T-helper 22 cell (primary cell): ENCODE measurements at regions not wholly inside any gene's neighbourhood (a gene's known extent, or its start where the extent isn't known, plus 50 kb on each side); places are given as distances from the start of the nearest gene placed in this dataset.
"Not testable (repeated sequence)": the region's sequence is repeated elsewhere in the genome, so short reads cannot be mapped to it uniquely, and the experiment has no call there.

Source experiments
- DNase-seq: peaks from one replicate; pipeline ENCODE4 v3.0.0-alpha.2; 2020; ENCODE audit warnings: low read depth

DNA sequence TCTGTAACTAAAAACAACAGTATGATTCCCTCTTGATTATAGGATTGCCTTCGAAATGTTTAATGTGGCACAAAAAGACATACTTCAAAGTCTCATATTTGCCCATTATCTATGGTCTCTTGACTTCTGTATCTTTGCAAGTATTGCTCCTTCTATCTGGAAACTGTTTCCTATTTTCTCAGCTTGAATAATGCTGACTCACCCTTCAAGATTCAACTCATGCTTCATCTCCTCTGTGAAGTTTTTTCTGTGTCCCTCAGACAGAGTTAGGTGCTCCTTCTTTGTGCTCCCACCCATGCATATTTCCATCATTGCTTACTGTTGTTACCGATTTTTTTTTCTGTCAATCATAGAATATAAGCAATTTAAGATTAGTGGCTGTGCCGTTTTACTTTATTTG, 192.8 kb upstream of the ROBO1 start:
- DNase-seq = no peak

DNA sequence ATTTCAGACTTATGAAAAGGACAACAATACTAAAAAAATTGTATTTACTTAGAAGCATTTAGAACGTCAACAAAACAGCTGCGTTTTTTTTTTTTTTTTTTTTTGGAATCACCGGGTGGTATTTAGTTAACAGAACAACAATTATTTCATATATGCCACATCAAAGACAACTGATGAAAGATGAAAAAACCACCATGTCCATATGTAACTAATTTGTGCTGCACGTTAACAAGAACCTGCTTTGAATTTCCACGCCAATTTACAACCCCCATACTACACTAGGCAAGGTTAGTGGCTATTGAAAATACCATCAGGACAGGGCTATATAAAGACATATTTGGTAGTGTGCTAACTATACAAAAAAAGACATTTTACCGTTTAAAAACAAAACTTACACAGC, 189.3 kb upstream of the ROBO1 start:
- DNase-seq = no peak

DNA sequence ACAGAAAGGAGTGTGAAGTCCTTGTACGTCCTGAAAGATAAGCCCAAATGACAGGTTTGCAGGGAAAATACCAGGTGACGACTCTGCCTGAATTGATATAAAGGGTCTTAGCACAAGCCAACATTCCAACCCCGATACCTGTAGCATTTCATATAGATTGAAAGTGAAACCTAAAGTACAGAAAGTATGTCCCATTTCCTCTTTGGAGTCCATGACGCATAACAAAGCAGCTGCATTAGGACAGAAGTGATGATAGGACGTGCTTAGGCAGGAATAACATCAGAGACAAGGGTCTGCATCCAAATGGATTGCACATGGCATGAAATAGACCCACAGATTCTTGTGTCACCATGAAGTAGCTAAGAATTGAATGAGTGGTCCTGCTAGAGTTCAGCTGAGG, 187.0 kb upstream of the ROBO1 start:
- DNase-seq = no peak

DNA sequence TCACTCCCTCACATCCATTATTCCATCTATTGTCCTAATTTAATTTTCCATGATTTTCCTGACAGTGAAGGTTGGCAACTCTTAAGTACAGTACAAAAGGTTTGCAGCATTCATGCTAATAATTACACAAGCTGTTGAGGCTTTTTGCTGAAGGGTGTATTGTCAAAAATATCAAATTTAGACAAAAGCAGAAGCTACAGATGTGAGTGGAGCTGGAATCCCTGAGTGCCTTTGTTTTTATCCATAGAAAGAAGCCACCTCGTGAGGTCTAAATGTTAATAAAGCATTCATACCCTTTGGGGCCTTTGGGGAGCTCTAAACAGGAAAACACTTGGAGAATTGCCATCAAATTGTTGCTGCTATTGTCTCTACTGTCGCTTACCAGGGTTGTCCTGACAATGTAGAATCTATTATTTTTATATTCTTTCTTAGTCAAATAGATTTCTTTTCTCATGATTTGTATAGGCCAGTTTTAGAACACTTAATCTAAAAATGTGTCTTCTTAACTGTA, 185.8 kb upstream of the ROBO1 start:
- no peak for DNase-seq

DNA sequence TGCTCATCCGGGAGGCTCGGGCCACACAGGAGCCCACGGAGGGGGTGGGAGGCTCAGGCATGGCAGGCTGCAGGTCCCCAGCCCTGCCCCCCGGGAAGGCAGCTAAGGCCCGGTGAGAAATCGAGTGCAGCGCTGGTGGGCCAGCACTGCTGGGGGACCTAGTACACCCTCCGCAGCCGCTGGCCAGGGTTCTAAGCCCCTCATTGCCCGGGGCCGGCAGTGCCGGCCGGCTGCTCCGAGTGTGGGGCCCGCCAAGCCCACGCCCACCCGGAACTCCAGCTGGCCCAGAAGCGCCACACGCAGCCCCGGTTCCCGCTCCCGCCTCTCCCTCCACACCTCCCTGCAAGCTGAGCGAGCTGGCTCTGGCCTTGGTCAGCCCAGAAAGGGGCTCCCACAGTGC, 183.6 kb upstream of the ROBO1 start:
- not testable (repeated sequence) for DNase-seq

DNA sequence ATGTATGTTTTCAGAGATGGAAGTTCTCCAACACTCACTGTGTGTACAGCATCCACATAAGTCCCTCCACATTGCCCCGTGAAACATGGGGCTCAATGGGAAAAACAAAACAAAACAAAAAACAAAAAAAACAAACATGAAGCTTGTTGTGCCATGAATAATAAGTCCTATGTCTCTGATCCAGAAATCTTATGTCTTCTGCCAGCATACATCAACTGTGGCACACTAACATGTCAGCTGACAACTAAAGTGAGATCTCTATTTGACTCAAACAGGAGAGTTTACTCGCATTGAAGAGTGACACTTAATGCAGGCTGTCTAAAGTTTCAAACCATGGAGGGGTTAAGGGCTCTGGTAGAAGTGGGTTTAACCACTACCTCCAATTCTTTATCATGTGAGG, 180.2 kb upstream of the ROBO1 start:
- DNase-seq = no peak

DNA sequence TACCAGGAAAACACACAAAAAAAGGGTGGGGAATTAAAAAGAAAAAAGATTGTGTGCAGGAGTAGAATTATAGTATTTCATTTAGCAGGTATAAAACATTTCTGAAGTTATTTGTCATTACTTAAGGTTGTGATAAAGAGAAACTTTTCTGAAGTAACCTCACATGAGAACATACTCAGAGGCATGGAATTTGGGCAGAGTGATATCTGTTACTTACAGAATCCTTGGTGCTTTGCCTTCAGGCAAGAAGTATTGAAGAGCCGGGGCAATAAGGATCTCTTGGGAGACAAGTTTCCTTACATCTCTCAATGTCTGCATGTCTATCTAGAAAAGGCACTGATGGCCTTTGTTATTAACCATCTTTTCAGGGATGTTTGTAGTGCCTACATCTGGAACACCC, 179.7 kb upstream of the ROBO1 start:
- no peak for DNase-seq

DNA sequence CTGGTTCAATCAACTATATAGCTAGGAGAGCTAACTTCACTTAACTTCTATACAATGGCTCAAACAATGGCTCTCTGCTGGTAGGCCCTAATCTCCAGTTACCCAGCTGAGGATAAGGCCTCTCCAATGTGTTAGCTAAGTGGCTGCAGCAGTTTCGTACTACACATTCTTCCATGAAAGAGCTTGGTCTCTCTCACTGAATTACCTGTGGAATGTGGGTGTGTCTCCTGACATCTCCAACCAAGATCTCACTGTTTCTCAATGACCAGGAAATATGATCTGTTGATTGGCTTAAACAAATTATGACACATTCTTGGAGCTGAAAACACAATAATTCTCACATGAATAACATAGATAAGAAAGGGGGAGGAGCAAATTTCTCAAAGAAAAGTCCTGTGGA, 169.8 kb upstream of the ROBO1 start:
- DNase-seq = no peak

DNA sequence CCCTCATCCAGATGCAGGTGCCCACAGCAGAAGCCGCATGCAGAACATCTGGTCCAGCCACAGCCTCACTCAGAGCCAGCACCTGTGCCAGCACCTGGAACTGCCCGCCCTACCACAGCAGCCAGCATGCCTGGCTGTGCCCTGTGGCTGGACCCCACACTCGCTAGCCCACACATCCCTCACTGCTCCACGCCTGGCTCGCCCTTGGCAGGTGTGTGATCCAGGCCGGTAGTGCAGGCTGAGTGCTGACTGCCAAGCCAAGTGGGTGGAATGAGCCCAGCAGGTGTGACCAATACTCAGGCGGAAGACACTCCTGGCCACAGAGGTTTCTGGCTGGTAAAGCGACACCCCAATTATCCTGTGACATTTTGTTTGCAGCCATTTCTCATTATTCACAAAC, 162.4 kb upstream of the ROBO1 start:
- DNase-seq = no peak

DNA sequence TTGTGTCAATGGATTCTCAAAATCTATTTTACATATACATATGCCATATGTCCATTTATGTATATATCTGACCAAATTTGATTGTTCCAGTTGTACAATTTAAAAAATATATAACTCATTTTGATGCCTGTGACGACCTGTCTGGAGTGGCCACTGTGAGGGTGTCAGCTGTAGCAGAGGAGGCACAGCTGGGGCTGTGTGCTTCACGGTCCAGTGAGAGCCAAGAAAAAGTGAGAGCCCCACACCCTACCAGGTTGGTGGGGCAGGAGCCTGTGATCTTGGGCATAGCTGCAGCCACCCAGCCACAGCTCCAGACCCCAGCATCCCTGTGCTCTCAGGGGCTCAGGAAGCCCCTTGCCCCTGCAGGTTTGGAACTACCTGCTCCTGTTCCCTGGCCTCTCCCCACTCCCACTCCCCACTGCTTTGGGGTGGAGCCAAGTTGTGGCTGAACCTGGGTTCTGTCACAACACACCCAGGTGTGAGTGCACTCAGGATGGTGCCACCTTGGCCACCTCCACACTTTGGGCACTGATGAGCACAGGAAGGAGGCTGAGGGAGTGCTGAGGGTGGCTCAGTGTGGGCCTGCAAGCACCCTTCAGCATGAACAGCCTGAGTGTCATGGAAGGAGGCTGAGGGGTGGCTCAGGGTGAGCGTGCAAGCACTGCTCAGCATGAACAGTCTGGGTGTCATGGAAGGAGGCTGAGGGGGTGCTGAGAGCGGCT, 161.1 kb upstream of the ROBO1 start:
- DNase-seq = no peak

DNA sequence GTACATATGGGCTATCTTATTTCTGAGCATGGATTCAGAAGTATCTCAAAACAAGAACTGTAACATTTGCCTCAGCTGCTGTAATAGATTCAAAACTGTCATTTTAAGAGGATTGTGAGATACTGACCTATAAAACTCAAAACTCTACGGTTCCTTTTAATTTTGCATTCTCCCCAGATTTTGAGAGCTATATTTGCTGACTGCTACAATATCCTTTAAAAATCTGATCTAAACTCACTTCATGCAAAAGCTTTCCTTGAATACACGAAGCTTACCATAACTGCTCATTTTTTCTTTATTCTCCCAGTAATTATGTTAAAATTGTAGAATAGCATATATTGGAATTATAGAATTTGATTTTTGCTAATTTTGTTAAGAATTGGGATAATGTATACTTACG, 158.7 kb upstream of the ROBO1 start:
- DNase-seq = no peak

DNA sequence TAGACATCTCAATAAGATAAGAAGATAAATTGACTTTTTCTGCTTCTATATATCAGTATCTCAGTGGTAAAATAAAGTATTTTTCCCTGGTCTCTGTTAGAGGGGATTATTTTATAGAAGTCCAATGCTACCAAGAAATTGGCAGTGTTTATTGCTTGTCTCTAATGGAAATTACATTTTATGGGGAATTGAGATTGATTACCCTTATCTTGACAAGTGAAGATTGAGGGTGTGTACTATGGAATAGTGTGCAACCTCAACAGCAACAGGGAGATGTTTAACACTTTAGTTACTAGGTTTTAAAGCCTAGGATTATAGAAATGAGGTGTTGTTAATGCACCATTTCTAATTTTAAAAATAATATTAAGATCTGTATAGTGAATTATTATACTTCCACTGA, 154.8 kb upstream of the ROBO1 start:
- no peak for DNase-seq

DNA sequence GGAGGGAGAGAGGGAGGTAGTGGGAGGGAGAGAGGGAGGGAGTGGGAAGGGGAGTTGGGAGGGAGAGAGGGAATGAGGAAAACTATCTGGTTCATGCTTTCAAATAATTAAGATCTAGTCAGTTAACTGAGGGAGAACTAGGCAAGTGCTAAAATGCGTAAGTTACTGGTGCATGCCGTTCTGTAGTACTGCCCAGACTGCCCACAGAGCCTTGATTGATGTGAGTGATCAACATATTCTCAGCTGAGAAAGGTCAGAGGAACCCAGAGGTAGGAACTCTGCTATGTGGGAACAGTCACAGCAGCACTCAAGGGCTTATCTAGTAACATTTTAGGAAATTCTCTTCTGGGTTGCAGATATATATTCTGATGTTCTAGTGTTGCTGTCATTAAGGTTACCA, 149.8 kb upstream of the ROBO1 start:
- no peak for DNase-seq

DNA sequence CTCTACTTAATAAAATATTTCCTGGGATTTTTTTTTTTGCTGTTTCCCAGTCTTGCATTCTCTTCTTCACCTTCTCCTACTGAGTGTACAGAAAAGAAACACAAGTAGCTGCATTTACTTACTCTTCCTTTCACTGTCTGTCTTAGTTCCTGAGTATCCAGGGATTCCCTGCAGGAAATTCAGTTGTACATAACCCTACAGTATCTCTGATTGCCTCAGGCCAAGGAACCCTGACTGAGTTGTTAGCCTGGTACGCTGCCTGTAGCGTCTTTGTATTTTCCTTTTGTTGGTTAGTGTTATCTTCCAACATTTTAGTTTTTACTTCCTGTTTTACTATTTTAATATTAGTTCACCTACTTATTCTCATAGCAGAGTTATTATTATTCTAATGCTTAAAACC, 142.5 kb upstream of the ROBO1 start:
- no peak for DNase-seq

DNA sequence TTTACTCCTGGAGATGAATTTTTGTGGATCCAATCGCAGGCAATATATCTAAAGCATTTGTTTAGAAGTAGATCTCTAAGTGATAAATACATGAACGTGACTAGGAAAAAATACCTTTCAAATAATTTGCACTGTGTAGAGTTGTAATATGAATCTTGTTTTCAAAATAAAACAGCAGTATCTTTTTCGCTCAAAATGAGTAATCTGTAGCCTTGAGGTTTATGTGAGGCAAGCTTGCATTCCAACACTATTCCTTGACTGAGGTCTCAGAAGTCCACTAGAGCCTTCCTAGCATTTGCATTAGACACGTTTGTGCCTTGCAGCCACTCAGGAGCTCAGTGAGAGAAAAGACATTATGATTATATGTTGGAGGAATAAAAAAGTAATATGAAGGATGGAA, 138.3 kb upstream of the ROBO1 start:
- no peak for DNase-seq

DNA sequence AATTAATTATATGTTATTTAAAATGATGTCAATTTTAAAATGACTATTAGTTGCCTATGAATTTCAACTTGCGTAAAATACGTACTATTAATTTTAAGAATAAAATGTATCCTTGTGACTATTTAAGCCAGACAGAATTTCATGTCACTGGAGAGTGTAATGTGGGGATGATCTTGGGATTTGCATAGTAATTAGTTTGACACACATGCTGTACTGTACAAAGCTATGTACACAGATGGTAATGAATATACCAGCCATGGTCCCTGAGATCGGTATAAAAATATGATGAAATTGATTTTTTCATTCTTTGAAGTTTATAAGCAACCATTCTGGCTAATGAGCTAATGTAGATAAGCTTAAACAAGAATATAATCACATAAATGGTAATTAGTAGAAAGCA, 134.4 kb upstream of the ROBO1 start:
- no peak for DNase-seq

DNA sequence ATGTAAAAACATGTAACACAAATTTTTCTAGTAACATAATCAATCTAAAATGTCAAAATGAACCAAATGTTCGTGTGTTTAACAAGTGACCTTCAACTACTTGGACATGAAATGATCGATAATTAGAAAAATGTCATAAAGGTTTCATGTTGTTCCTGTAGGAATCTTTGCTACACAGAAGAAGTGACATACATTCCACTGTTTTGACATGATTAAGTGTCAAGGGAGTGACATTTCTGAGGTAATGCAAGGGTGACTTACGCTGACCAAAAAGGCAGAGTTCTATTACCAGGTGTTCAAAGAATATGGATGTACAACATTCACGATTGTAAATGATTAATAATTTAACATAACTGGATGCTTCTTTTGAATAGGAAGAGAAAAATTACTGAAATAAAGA, 131.1 kb upstream of the ROBO1 start:
- DNase-seq = no peak

DNA sequence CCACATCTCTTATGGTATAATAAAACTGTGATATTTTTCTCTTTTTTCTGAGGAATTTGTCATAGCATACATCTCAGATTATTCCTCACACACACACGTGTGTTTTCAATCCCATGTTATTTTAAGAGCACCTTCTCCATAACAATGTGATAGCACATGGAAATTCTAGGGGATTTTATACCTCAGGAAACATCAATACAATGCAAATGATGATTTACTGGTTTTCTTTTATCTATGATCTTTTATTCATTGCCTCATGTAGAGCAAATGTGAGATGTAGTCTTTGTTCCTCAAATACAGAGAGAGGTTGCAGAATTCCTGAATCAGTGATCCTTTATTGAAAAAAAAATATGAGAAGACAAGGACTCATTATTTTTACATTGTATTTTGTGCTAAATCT, 128.3 kb upstream of the ROBO1 start:
- DNase-seq = no peak

DNA sequence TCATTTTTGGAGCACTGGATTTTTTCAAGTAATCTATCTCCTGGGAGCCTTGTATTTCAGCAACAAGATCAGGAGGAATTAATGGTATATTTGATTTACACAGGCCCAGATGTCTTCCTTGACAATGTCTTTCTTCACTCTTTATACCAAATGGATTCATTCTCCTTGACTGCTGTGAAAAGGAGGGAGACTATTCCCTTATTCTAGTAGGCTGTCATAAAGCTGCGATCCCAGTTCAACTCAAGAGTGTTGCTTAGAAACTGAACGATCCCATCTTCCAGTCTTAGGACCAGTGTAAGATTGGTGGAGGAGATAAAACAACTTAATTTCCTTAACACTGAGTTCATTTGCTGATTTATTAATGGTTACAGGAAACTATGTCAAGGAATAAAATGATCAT, 119.4 kb upstream of the ROBO1 start:
- no peak for DNase-seq

DNA sequence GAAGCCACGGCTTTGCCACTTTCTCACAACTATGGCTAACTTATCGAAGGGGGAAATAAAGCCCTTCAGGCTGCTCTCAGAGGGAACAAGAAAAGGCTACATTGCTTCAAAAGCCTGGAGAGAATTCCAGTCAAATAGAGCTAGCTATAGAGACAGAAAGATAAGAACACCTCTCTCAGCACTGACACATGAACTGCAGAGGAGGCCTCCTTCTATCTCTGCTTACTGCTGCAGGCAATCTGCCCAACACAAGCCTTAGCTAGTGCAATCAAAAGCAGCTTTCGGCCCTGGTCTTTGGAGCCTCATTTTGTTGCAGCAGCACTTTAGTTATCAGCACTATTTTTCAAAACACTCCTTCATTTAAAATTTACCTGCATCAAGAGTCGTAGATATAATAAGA, 118.4 kb upstream of the ROBO1 start:
- DNase-seq = no peak

DNA sequence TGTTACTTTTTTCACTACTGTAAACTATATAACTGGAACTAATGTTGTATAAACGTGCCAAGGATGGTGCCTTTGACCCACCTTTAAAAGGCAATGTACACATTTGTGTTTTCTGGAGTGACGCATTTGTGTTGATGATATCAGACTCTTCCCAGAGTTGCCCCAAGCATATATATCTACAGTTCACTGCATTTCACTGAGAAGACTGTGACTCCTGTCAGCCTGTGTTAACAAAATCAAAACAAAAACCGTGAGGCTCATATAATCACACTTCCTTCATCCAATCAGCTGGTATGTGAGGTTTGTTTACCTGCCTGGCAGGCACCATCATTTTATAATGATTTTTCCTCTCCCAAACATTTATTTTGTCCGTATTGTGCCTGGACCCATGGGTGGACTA, 117.6 kb upstream of the ROBO1 start:
- no peak for DNase-seq

DNA sequence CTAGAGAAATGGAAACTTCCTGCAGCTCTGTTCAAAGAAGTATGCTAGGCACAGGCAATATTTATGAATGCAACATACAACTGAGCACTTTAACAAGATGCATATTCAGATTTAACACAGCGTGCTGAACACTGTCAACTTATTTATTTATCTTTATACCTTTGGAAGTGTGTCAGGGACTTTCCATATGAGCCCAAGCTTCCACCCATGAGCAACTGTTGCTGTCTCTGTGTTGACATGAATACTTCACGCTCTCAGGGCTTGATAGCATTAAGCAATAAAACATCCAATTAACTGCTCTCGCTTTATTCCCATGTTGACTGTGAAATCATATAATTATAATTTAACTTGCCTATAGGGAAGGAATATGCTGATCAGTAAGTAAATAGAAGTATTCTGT, 116.6 kb upstream of the ROBO1 start:
- no peak for DNase-seq

DNA sequence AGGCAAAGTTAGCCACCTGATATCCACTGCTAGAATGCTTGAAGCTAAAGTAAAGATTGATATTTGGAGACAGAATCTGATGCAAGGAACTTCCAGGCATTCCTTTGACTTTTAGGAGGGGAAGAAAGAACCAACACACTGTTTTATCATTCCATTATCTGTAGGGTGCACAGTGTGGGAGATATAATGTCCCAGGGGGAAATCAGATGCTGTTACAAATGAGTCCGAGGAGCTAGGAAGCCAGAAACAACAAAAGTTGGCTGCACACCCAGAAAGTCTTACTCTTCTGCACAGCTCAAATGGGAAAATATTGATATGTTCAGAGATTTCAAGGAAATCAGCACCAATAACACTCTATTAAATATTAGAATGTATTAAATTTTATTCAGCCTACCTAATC, 113.6 kb upstream of the ROBO1 start:
- DNase-seq = no peak

DNA sequence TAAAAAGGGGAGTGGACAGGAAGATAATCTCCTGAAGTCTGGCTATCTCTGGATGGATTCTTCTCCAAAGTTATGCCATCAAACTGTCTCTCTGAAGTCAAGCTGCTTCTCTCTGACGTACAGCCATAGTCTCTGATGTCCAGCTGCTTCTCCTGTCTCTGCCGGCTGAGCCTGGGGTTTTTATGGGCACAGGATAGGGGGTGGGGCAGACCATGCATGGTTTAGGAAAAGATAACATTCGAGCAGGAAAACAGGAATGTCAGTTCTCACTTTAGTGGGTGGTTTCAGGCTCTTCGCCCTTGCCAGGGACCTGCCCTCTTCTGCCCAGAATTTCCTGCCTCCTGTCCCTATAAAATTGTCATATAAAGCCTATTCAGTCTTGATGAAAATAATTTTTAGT, 110.9 kb upstream of the ROBO1 start:
- no peak for DNase-seq

DNA sequence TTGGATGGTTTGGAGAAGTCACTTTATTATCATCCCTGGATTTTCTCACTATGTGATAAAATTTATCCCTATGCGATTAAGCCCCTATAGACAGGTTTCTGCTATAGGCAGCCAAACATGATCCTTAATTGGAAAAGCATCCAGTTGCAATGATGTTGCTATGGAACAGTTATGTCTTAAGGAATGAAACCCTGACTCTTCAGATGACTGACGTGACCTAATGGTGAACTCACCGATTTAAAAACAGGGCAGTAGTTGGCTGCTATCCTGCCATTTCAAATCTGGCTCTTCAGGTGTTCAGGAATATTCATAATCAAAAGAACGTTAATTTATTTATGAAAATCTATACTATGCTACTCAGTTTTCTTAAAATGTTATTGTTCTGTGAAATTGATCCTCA, 106.8 kb upstream of the ROBO1 start:
- no peak for DNase-seq
